Daoy (cell line): ENCODE measurements at regions not wholly inside any gene's neighbourhood (a gene's known extent, or its start where the extent isn't known, plus 50 kb on each side); places are given as distances from the start of the nearest gene placed in this dataset.
"Not testable (repeated sequence)": the region's sequence is repeated elsewhere in the genome, so short reads cannot be mapped to it uniquely, and the experiment has no call there.

ENCODE experiments used
- DNase-seq: peaks from one replicate; pipeline ENCODE4 v3.0.0-alpha.2; 2015; ENCODE audit warnings: low read depth

DNA sequence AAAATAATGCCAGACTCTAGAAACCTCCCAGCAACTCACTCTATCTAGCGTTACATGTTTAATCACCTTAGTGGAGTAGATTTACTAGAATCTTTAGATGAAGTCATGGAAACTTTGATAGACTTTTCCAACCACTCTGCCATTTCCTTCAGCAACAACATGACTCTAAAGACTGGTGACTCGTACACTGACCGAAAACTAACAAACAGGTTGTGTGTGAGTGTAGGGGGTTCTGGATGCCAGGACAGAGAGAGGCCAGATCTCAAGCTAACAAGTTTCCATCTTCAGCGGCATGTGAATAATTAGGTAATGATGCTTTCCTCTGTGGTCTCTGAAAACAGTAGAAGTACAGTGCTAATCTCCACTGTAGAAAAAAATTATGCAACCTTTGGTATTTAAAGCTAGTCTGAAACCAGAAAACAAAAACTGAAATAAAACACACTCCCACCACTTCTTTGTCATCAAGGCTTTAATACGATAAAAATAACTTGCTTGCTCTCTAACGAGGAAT is 286.4 kb downstream of the PRDM5 start:
- no peak for DNase-seq

GRCh38 chr4:120633810-120634209 is 288.7 kb downstream of the PRDM5 start:
- DNase-seq, result no peak

DNA sequence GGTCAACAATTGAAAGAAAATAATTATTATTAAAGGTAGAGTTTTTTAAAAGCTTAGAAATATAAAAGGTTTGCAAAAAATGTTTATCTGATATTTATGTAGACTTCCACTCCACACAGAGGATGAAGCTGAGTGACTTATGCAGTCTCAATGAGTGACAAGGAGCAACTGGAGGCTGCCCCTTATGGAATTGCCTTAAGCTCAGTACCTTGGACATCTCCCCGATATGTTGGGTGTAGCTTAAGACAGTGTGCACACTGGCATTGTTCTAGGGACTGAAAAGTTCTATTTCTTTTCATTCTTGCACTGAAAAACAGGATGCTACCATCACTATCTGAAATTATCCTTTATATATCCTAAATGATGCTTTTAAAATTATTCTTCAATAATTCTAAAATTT is 292.1 kb downstream of the PRDM5 start:
- DNase-seq, result no peak

- no peak for DNase-seq
Measured at GRCh38 chr4:120629546-120630108, 292.9 kb downstream of the PRDM5 start.

GRCh38 chr4:120622601-120623000 is 299.9 kb downstream of the PRDM5 start:
- no peak for DNase-seq

DNA sequence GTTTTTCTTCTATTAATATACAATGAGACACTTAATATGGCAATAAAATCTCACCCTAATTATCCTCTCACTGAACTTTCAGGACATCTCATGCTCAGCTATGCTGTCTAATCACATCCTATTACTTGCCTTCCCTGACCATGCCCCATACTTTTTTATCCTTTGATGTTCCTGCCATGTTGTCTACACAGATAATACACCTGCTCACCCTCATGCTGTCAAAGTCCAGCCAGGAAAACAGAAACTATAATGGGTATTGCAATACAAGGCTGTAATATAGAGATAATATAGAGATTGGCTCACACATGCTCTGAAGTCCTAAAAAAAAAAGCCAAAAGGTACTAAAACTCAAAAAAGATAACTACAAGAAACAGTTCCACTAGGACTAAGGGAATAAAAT is 305.4 kb downstream of the PRDM5 start:
- DNase-seq, result no peak

GRCh38 chr4:120616041-120616440 is 306.5 kb downstream of the PRDM5 start:
- no peak for DNase-seq

- DNase-seq, result no peak
Measured at GRCh38 chr4:120613778-120614177, 308.7 kb downstream of the PRDM5 start.

- DNase-seq, result no peak
Measured at GRCh38 chr4:120611092-120611491, 311.4 kb downstream of the PRDM5 start.

- no peak for DNase-seq
Measured at GRCh38 chr4:120591038-120591437, 331.5 kb downstream of the PRDM5 start.

DNA sequence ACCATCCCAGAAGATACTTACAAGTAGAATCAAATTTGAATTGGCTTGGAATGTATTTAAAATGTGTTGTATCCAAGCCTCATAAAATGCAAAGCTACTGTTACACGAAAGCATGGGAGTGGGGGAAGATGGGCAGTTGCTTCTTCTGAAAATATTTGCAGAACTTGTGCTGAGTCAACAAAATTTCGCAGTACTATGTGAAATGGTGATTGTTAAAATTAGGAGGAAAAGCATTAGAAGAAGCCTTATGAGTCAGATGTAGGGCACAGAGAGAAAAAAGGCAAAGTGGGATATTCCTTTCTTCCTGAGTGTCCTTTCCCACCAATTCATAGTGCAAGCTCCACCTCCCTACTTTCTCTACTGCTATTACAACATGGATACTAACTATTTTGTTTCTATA is 332.7 kb downstream of the PRDM5 start:
- DNase-seq, result no peak

DNA sequence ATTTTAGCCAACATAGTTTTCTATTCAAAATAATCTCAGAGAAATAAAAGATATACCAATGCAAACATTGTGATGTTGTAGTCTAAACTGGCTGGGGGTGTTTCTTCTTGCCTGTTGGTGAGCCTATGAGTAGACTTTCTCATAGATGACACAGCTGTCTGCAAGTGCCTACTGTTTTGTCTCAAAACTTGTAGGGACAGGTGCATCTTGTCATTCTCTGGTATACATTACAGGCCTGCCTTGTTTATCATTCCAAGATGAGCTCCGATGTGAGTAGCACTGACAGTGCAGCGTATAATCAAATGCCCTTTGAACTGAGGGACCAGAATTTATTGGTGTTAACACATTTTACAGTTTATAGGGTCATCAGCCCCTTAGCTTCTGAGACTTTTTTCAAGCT is 353.8 kb downstream of the PRDM5 start:
- no peak for DNase-seq

DNA sequence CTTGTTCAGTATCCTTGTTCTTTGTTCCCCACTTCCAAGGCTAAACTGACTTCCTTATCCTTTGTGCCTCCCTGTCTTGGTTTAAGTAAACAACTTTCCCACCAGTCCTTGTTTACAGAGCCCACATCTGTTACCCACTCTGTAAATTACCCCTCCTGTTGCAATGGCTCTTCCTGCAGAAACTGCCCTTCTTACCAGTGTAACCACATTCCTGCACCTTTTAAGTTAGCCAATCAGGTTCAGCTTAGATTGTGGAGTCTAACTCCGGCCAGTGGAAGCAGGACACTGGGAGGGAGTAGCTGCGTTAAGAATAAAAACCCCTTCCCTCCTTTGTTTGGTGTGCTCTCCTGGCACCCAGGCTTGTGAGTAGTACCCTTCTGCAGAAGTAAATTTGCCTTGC is 360.9 kb downstream of the PRDM5 start:
- no peak for DNase-seq

GRCh38 chr4:120557372-120557771 is 365.2 kb downstream of the PRDM5 start:
- no peak for DNase-seq

DNA sequence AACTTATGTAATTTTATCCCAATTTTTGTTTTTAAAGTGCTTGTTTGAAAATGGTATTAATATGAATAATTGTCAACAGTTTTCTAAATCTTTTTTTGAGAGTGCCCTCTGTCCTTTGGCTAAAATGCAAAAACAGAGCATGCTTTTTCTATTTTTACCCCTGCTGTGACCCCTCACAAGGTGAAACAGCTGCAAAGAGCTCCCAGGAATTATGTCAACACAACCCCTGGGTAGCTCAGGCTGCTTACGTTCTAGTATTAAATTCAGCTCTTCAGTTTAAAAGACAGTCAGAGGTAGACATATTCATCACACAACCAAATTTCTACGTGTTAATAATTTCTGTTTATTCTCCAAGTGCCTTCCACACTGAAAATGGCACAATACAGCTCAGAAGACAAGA is 367.5 kb downstream of the PRDM5 start:
- DNase-seq, result no peak

DNA sequence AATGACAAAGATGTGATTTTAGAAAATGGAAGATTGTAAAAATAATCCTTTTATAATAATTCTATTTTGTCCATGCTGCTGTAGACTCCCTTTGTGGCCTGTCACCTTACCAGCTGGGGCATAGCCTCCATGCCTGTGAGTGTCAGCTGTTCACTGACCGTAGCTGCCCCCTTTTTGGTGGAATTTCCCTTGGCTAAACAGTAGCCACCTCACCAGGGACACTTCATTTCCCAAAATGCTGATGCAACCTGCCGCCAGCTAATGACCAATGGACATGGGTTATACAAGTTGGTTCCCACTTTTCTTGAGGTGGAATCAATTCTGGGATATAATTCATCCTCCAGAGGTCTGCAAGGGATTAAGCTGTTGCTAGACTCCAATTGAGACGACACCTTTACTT is 368.4 kb downstream of the PRDM5 start:
- DNase-seq, result no peak

- DNase-seq, result not testable (repeated sequence)
Measured at GRCh38 chr4:120550624-120551220, 371.8 kb downstream of the PRDM5 start.

DNA sequence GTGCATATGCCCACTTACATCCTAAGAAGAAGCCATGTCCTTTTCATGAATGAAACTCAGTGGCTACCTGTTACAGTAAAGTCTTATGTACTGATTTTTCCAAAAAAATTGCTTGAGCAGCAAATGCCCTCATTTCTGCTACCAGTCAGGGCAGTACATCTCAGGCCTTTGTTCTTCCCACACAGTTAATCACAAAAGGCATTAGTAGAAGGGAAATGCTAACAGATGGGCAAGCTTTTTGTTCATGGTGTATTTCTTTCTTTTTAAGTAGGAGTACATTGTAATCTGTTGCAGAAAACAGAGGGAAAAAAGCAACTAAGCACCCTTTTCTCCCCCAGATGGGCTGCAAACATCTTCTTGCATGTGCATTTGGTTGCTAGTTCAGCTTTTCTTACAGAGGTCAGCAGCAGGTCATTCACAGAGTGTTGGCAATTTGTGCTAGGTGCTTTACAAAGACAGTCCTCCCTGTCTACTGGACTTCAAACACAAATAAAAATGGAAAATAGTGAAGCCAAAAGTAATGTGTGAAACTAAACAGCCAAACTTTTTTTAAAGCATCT is 373.4 kb downstream of the PRDM5 start:
- DNase-seq, result no peak

DNA sequence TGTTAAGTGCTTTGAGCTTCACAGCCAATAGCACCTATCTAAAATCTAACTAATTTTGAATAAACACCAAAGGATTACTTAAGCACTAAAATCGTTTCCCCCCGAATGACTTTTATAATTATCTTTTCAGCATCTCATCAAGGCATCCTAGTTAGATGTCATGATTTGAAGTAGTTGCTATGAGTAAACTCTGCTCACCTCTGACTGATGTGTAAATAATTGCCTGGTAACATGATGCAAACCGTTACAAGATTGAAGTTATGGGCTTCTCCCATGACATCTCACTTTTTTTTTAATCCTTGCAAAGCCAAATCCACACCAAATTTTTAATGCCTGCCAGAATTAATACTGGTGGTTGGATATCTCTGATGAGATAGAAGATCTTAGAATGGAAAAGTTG is 377.1 kb downstream of the PRDM5 start:
- DNase-seq, result no peak

GRCh38 chr4:120544838-120545237 is 377.7 kb downstream of the PRDM5 start:
- no peak for DNase-seq

GRCh38 chr4:120540625-120541024 is 381.9 kb downstream of the PRDM5 start:
- no peak for DNase-seq

DNA sequence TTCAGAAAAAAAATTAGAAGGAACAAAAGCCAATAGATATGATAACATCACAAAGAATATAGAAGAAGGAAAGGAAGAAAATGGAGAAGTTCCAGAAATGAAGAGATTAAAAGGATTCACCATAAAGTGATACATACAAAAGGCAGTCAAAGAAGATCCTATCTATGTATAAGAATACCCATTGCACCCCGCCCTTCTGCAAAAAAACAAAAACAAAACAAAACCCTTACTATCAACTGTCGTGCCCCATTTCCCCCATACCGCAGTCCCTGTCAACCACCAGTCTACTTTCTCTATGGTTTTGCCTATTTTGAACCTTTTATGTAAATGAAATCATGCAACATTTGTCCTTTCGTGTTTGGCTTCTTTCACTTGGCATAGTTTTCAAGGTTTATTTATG is 385.6 kb downstream of the PRDM5 start:
- no peak for DNase-seq

DNA sequence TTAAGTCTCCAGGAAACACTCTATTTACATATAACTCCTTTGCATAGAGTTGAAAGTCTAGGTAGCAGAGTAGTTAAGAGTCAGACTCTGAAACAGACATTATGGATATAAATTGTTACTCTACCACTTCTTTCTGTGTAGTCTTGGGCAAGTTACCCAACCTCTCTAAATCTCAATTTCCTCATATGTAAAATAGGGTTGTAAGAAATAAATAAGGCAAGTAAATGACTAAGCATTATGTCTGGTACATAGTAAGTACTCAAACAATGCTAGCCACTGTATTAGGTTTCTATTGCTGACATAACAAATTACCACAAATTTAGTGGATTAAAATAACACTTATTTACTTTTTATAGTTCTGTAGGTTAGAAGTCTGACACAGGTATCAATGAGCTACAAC is 394.1 kb downstream of the PRDM5 start:
- DNase-seq, result no peak

DNA sequence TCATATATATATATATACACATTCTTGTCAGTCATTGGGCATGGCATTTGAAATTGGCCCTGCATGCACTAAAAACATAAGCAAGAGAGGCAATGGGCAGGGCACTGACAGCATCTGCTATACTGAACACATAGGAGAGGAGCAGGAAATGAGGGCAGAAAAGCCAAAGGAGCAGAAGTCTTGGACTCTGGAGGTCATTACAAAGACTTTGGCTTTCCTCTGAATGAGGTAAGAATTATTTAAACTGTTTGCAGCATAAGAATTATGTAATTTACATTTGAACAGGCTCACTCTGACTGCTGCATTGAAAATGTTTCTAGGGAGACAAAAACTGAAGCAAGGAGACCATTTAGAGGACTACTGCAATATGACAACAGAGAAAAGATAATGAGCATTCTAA is 396.5 kb downstream of the PRDM5 start:
- no peak for DNase-seq
